HCT116 (cell line): ENCODE measurements at regions not wholly inside any gene's neighbourhood (a gene's known extent, or its start where the extent isn't known, plus 50 kb on each side); places are given as distances from the start of the nearest gene placed in this dataset.

ENCODE experiments used
- CEBPB ChIP-seq: IDR thresholded peaks from 2 replicates; pipeline ENCODE4 v1.6.1; 2012; ENCODE audit warnings: low read depth
- EZH2 ChIP-seq: fragments of 200-600 bp; sonication (generic); IDR thresholded peaks from 2 replicates; pipeline ENCODE4 v1.6.1; 2017; ENCODE audit warnings: antibody characterized with exemption, mixed run types
- POLR2A ChIP-seq: IDR thresholded peaks from 2 replicates; pipeline ENCODE4 v1.7.0; 2011; ENCODE audit warnings: borderline replicate concordance; ENCODE audit not compliant: insufficient read depth, insufficient read length; ENCODE audit errors: extremely low read depth
- POLR2AphosphoS5 ChIP-seq: IDR thresholded peaks from 2 replicates; pipeline ENCODE4 v1.6.1; 2011; ENCODE audit warnings: mild to moderate bottlenecking, low read depth, low read length, moderate library complexity
- SIN3A ChIP-seq: IDR thresholded peaks from 2 replicates; pipeline ENCODE4 v1.6.1; 2012; ENCODE audit warnings: low read depth
- ZFX ChIP-seq: fragments of 450-650 bp; IDR thresholded peaks from 2 replicates; pipeline ENCODE4 v1.6.1; 2017
- TF ChIP-seq, protein P1 (sequence below), 3 experiments: fragments of 200-600 bp in 1 of 3; sonication (generic) in 1 of 3; IDR thresholded peaks in 2 of 3; conservative IDR thresholded peaks in 1 of 3; 2 replicates each; pipeline ENCODE4 v1.5.1; 2012 to 2017; ENCODE audit warnings: low read depth in 2 of 3, low read length in 2 of 3, antibody characterized with exemption in 1 of 3, borderline replicate concordance in 1 of 3, control low read depth in 1 of 3, mild to moderate bottlenecking in 1 of 3, mixed read lengths in 1 of 3, mixed run types in 1 of 3, moderate library complexity in 1 of 3; ENCODE audit not compliant: insufficient read depth in 1 of 3
- TF ChIP-seq, protein P2 (sequence below): IDR thresholded peaks from 2 replicates; pipeline ENCODE4 v1.6.1; 2012; ENCODE audit warnings: low read depth
- TF ChIP-seq, protein P3 (sequence below): IDR thresholded peaks from 2 replicates; pipeline ENCODE4 v1.6.1; 2012

DNA sequence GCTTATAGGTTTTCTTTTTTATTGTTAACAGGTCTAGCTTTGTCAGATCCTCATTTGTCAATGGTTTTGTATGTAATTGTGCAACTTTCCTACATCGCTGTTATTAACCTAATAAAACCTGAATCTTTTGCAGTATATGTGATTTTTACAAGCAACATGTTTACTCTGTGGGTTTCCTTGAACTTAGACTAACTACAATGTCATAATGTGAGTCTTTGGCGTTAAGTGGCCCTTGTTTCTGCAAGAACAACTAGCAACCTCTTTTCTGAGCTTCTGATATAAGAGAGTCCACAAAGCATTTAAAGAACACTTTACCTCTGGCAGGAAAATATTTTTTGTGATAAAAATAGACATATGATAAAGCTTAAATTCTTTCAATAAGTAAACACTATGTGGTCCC, 230.3 kb upstream of the CFAP20DC start:
- TF ChIP-seq POLR2A, result no peak
- TF ChIP-seq, protein P1, sequence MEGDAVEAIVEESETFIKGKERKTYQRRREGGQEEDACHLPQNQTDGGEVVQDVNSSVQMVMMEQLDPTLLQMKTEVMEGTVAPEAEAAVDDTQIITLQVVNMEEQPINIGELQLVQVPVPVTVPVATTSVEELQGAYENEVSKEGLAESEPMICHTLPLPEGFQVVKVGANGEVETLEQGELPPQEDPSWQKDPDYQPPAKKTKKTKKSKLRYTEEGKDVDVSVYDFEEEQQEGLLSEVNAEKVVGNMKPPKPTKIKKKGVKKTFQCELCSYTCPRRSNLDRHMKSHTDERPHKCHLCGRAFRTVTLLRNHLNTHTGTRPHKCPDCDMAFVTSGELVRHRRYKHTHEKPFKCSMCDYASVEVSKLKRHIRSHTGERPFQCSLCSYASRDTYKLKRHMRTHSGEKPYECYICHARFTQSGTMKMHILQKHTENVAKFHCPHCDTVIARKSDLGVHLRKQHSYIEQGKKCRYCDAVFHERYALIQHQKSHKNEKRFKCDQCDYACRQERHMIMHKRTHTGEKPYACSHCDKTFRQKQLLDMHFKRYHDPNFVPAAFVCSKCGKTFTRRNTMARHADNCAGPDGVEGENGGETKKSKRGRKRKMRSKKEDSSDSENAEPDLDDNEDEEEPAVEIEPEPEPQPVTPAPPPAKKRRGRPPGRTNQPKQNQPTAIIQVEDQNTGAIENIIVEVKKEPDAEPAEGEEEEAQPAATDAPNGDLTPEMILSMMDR (IDR thresholded peaks at IDR 0.05 in 2 of 3, conservative IDR thresholded peaks at IDR 0.05 in 1 of 3; ENCODE audit: borderline replicate concordance in 1 of 3, insufficient read depth in 1 of 3, low read depth in 2 of 3, low read length in 2 of 3), result no peak
- TF ChIP-seq POLR2AphosphoS5, result no peak
- TF ChIP-seq, protein P2, sequence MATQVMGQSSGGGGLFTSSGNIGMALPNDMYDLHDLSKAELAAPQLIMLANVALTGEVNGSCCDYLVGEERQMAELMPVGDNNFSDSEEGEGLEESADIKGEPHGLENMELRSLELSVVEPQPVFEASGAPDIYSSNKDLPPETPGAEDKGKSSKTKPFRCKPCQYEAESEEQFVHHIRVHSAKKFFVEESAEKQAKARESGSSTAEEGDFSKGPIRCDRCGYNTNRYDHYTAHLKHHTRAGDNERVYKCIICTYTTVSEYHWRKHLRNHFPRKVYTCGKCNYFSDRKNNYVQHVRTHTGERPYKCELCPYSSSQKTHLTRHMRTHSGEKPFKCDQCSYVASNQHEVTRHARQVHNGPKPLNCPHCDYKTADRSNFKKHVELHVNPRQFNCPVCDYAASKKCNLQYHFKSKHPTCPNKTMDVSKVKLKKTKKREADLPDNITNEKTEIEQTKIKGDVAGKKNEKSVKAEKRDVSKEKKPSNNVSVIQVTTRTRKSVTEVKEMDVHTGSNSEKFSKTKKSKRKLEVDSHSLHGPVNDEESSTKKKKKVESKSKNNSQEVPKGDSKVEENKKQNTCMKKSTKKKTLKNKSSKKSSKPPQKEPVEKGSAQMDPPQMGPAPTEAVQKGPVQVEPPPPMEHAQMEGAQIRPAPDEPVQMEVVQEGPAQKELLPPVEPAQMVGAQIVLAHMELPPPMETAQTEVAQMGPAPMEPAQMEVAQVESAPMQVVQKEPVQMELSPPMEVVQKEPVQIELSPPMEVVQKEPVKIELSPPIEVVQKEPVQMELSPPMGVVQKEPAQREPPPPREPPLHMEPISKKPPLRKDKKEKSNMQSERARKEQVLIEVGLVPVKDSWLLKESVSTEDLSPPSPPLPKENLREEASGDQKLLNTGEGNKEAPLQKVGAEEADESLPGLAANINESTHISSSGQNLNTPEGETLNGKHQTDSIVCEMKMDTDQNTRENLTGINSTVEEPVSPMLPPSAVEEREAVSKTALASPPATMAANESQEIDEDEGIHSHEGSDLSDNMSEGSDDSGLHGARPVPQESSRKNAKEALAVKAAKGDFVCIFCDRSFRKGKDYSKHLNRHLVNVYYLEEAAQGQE, result no peak
- TF ChIP-seq EZH2, result no peak
- TF ChIP-seq, protein P3, sequence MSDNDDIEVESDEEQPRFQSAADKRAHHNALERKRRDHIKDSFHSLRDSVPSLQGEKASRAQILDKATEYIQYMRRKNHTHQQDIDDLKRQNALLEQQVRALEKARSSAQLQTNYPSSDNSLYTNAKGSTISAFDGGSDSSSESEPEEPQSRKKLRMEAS, result no peak
- no peak for TF ChIP-seq SIN3A
- TF ChIP-seq ZFX, result no peak
- no peak for TF ChIP-seq CEBPB
